ENCODE measurements at regions not wholly inside any gene's neighbourhood (a gene's known extent, or its start where the extent isn't known, plus 50 kb on each side); places are given as distances from the start of the nearest gene placed in this dataset.

DNA sequence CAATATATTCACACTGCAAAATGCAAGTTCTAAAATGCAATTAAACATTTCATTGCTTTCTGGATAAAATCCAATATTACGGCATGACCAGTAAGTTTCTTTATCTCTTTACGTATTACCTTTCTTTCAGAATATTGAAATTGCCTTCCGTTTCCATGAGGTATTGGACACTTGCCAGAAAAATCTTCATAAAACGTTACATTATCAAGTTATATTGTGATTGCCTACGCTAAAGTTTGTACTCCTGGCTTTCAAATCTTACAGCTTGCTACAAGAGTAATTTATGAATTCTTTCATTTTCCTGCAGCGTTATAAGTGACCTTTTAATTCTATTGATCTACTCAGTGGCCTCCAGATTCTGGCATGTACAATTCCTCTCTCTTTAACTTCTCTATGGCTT lies 1349.3 kb downstream of the OTOL1 start:
- no peaks in the 10 kb centered on the region for H3K9me3 Mint-ChIP-seq
- DNase-seq (no peak), ATAC-seq (ENCODE audit: poor library complexity) (no peak)
- ChIA-PET POLR2A (no interaction called here), CTCF (no interaction called here)
- Histone ChIP-seq H3K27me3 (ENCODE audit: control insufficient read depth in 1 of 2, insufficient read depth in 2 of 2, low read length in 2 of 2) (no peaks in the 10 kb centered on the region), H3K9me3 (ENCODE audit: control insufficient read depth in 1 of 2, insufficient read depth in 1 of 2, low read length in 2 of 2) (no peaks in the 10 kb centered on the region), H3K27ac (ENCODE audit: low read depth in 1 of 2, low read length in 2 of 2) (no peak overlapping the region), H3K4me3 (ENCODE audit: low read length) (no peak overlapping the region), H3K36me3 (ENCODE audit: insufficient read depth, low read length) (no peaks in the 10 kb centered on the region), H3K4me1 (ENCODE audit: insufficient read depth, low read length) (no peaks in the 10 kb centered on the region)
- TF ChIP-seq, protein P1, sequence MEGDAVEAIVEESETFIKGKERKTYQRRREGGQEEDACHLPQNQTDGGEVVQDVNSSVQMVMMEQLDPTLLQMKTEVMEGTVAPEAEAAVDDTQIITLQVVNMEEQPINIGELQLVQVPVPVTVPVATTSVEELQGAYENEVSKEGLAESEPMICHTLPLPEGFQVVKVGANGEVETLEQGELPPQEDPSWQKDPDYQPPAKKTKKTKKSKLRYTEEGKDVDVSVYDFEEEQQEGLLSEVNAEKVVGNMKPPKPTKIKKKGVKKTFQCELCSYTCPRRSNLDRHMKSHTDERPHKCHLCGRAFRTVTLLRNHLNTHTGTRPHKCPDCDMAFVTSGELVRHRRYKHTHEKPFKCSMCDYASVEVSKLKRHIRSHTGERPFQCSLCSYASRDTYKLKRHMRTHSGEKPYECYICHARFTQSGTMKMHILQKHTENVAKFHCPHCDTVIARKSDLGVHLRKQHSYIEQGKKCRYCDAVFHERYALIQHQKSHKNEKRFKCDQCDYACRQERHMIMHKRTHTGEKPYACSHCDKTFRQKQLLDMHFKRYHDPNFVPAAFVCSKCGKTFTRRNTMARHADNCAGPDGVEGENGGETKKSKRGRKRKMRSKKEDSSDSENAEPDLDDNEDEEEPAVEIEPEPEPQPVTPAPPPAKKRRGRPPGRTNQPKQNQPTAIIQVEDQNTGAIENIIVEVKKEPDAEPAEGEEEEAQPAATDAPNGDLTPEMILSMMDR (IDR thresholded peaks at IDR 0.05), result no peak
- intact Hi-C loops (cut with DNase I, micrococcal nuclease), result no loop called here
- H3K36me3 Mint-ChIP-seq (ENCODE audit: low read depth), result no peaks in the 10 kb centered on the region
- no peak overlapping the region for H3K27ac Mint-ChIP-seq
- H3K4me3 Mint-ChIP-seq, result no peak overlapping the region
- H3K4me1 Mint-ChIP-seq (ENCODE audit: low read depth), result no peaks in the 10 kb centered on the region
- H3K27me3 Mint-ChIP-seq, result no peaks in the 10 kb centered on the region

DNA sequence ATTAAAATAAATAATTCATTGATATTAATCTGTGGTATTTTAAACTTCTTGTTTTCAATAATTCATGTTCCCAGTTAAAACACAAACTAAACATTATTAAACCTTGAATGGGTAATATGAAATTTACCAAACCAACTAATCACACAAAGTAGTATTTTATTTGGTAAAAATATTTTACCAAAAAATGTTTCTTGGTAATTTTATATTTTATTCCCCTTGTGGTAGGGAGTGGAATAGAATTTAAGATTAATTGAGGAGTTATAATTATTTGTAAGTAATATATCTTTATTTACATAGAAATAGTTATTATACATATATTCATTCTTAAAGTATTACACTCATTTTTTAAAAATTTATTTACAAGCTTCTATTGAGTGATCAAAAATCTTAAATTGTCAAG lies 1350.9 kb downstream of the OTOL1 start:
- POLR2A ChIA-PET, result no interaction called here
- no peak overlapping the region for H3K27ac ChIP-seq (ENCODE audit: low read depth in 1 of 2, low read length in 2 of 2)
- ATAC-seq (ENCODE audit: poor library complexity) (no peak), DNase-seq (no peak)
- H3K4me1 Mint-ChIP-seq (ENCODE audit: low read depth), result no peaks in the 10 kb centered on the region
- H3K27ac Mint-ChIP-seq, result no peak overlapping the region
- no peak overlapping the region for H3K4me3 ChIP-seq (ENCODE audit: low read length)
- no peaks in the 10 kb centered on the region for H3K9me3 Mint-ChIP-seq
- no peaks in the 10 kb centered on the region for H3K36me3 Mint-ChIP-seq (ENCODE audit: low read depth)
- TF ChIP-seq, protein P1 (IDR thresholded peaks at IDR 0.05), result no peak
- CTCF ChIA-PET, result no interaction called here
- no peaks in the 10 kb centered on the region for H3K27me3 ChIP-seq (ENCODE audit: control insufficient read depth in 1 of 2, insufficient read depth in 2 of 2, low read length in 2 of 2)
- intact Hi-C loops (cut with DNase I, micrococcal nuclease), result no loop called here
- no peaks in the 10 kb centered on the region for H3K9me3 ChIP-seq (ENCODE audit: control insufficient read depth in 1 of 2, insufficient read depth in 1 of 2, low read length in 2 of 2)
- H3K36me3 ChIP-seq (ENCODE audit: insufficient read depth, low read length), result no peaks in the 10 kb centered on the region
- H3K27me3 Mint-ChIP-seq, result no peaks in the 10 kb centered on the region
- H3K4me3 Mint-ChIP-seq, result no peak overlapping the region
- H3K4me1 ChIP-seq (ENCODE audit: insufficient read depth, low read length), result no peaks in the 10 kb centered on the region

DNA sequence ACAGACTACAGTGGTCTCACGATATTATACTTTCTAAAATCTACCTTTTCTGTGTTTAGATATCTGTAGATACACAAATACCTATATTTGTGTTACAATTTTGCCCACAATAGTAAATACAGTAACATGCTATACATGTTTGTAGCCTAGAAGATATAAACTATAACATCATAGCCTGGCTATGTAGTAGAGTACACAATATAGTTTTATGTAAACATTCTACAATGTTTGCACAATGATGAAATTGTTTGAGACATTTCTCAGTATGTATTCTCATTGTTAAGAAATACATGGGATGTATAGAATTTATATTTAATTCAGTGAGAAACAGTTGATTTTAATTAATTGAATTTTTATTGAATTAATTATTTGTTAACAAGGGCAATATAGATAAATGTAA lies 1367.0 kb downstream of the OTOL1 start:
- H3K27me3 Mint-ChIP-seq, result no peaks in the 10 kb centered on the region

More for the DNA sequence above, 1367.0 kb downstream of the OTOL1 start:
- H3K4me3 ChIP-seq (ENCODE audit: low read length), result no peak overlapping the region
- no peaks in the 10 kb centered on the region for H3K4me1 ChIP-seq (ENCODE audit: insufficient read depth, low read length)
- ATAC-seq (ENCODE audit: poor library complexity) (no peak), DNase-seq (no peak)
- no peaks in the 10 kb centered on the region for H3K4me1 Mint-ChIP-seq (ENCODE audit: low read depth)
- no peak overlapping the region for H3K27ac ChIP-seq (ENCODE audit: low read depth in 1 of 2, low read length in 2 of 2)
- H3K9me3 ChIP-seq (ENCODE audit: control insufficient read depth in 1 of 2, insufficient read depth in 1 of 2, low read length in 2 of 2), result no peaks in the 10 kb centered on the region
- H3K9me3 Mint-ChIP-seq, result no peaks in the 10 kb centered on the region
- H3K27me3 ChIP-seq (ENCODE audit: control insufficient read depth in 1 of 2, insufficient read depth in 2 of 2, low read length in 2 of 2), result no peaks in the 10 kb centered on the region
- no peaks in the 10 kb centered on the region for H3K36me3 Mint-ChIP-seq (ENCODE audit: low read depth)
- no peak overlapping the region for H3K4me3 Mint-ChIP-seq
- H3K36me3 ChIP-seq (ENCODE audit: insufficient read depth, low read length), result no peaks in the 10 kb centered on the region
- ChIA-PET POLR2A (no interaction called here), CTCF (no interaction called here)
- H3K27ac Mint-ChIP-seq, result no peak overlapping the region
- TF ChIP-seq, protein P1 (IDR thresholded peaks at IDR 0.05), result no peak
- intact Hi-C loops (cut with DNase I, micrococcal nuclease), result no loop called here

Measured in CD4-positive, alpha-beta T cell (primary cell).